AG09309 (cell line): ENCODE measurements at regions not wholly inside any gene's neighbourhood (a gene's known extent, or its start where the extent isn't known, plus 50 kb on each side); places are given as distances from the start of the nearest gene placed in this dataset.
A peak's percentile ranks its signal among the peaks of the same experiment; 100 is the strongest.

ENCODE experiments used
- DNase-seq: peaks from one replicate; pipeline ENCODE4 v3.0.0-alpha.2; 2010; ENCODE audit warnings: low read depth
- H3K4me3 ChIP-seq: 2 replicates; pipeline ENCODE4 v1.5.1; 2011; ENCODE audit warnings: mild to moderate bottlenecking, low read depth, low read length, moderate library complexity; ENCODE audit not compliant: control insufficient read depth
- TF ChIP-seq, protein P1 (sequence below): IDR thresholded peaks from 2 replicates; pipeline ENCODE4 v1.5.1; 2011; ENCODE audit warnings: mild to moderate bottlenecking, low read depth, low read length, inconsistent platforms; ENCODE audit not compliant: insufficient read depth, control insufficient read depth; ENCODE audit errors: missing control alignments

DNA sequence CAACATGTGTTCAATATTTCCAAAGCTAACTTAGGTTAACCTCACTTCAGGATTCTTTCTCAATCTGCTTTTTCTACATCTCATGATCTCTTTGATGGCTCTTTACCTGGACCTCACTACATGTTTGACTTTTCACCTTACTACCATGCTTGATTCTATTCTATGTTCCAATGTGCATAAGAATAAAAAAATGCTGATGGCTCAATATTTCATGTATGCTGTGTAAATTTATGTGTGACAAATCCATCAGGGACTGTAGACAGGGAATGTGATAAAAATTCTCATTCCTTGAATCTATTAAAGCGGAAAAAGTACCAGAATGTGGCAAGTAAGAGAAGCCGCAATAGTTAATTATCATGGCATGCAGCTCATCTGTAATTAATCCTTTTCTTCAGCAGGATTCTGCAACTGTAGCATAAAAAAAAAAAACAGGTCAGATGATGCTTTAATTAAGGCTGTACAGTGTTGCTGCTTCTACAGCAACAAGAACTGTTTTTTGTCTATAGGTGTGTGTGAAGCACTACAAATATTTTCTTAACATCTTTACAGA is 276.9 kb upstream of the PRKD1 start:
- TF ChIP-seq, protein P1, sequence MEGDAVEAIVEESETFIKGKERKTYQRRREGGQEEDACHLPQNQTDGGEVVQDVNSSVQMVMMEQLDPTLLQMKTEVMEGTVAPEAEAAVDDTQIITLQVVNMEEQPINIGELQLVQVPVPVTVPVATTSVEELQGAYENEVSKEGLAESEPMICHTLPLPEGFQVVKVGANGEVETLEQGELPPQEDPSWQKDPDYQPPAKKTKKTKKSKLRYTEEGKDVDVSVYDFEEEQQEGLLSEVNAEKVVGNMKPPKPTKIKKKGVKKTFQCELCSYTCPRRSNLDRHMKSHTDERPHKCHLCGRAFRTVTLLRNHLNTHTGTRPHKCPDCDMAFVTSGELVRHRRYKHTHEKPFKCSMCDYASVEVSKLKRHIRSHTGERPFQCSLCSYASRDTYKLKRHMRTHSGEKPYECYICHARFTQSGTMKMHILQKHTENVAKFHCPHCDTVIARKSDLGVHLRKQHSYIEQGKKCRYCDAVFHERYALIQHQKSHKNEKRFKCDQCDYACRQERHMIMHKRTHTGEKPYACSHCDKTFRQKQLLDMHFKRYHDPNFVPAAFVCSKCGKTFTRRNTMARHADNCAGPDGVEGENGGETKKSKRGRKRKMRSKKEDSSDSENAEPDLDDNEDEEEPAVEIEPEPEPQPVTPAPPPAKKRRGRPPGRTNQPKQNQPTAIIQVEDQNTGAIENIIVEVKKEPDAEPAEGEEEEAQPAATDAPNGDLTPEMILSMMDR: no peak
- no peak for DNase-seq

DNA sequence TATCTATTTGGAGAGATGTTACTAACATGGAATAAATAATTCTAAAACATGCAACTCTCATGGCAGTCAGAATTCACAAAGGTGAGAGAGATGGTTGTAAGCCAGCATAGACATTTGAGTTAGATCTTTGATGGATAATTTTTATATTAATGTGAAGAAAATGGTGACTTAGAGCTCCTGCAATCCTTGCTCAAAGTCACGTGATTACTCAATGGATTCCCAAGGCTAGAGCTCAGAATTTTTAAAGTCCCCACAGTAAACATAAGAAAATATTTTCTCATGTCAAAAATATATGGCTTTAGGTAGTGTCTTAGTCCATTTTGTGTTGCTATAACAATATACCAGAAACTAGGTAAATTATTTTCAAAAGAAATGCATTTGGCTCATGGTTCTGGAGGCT is 281.5 kb upstream of the PRKD1 start:
- TF ChIP-seq, protein P1: no peak
- DNase-seq: no peak
- no peak overlapping the region for H3K4me3 ChIP-seq

More for the DNA sequence above, 276.9 kb upstream of the PRKD1 start:
- H3K4me3 ChIP-seq: no peak overlapping the region

DNA sequence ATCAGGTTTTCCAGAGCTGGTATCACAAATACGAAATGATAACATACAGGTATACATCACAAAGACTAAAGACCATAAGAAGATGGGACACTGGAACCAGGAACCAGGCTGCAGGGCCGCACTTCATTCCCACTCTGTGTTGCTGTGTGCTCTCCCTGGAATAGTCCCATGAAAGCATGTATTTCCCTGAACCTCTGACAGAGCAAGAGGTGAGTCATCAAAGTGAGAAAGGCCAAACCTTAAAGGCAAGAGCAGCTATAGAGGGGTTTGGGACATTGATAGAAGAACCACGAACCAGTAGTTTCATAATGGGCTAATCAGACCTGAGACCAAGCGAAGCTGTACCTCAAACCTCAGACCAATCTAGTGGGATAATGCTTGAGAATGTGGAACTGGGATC is 283.0 kb upstream of the PRKD1 start:
- no peak for DNase-seq
- TF ChIP-seq, protein P1: no peak
- H3K4me3 ChIP-seq: no peak overlapping the region

DNA sequence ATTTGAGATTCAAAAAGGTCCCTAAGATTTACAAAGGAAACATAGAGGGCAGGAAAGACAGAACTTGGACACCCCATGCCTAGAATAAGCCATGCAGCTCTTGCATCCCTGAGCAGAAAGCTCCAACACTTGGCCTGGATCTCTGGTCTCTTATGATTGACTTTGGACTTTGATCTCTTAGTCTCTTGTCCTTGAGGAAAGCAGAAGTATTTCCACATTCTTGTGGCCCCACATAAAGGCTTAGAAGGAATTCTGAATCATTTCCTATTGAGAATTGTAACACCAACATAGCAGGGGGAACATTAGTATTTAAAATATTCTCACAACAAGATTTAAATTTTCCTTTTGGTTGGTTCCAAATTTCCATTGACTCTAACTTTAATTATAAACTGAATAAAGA is 283.7 kb upstream of the PRKD1 start:
- TF ChIP-seq, protein P1: no peak
- no peak for DNase-seq
- no peak overlapping the region for H3K4me3 ChIP-seq

DNA sequence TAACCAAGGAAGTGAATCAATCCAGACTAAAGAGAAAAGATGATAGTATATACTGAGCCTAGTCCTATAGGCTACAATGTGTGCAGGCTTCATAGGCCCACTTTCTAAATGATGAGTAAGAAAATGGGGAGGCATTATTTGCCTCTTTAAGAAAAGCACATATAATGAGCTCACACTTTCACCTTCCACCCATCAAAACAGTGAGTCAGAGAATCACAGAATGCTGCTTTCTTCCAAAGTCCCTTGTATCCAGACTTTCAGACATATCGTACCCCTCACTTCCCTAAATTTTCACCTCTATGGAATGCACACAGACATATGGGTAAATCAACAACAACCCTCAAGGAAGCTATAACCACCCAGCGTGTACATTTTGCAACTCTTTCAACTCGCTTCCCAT is 286.4 kb upstream of the PRKD1 start:
- DNase-seq: no peak
- TF ChIP-seq, protein P1: no peak
- no peak overlapping the region for H3K4me3 ChIP-seq

DNA sequence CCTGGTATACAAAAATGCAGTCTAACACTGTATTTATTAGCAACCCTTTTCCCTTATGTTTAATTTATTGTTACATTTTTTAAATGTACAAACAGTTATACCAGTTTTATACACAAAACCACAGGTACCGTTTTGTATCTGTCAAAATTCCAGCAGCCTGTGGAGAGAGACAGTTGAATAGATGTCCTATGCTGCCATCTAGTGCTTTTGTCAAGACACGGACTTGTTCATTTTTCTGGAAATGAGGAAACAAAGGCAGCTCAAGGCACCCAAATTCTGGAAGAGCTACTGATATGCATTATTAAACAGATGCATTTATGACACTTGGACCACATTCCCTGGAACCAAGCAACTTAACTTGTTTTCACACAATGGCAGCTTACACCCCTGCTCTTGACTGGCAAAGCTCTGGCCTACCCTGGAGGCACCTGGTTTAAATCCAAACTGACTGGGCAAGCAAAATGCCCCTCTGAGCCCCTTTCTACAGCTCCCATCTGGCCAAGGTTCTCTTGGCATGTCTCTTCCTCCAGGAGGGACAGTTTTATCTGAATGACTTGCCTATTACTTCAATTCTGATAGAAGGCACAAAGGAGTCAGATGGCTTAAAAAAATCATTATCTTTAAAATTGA is 286.9 kb upstream of the PRKD1 start:
- H3K4me3 ChIP-seq: no peak overlapping the region
- DNase-seq: no peak
- TF ChIP-seq, protein P1: peak; percentile 64
